GM21360 (cell line): ENCODE measurements at regions not wholly inside any gene's neighbourhood (a gene's known extent, or its start where the extent isn't known, plus 50 kb on each side); places are given as distances from the start of the nearest gene placed in this dataset.
"Not testable (repeated sequence)": the region's sequence is repeated elsewhere in the genome, so short reads cannot be mapped to it uniquely, and the experiment has no call there.

ENCODE experiments used
- ATAC-seq: cut with Tn5 transposase; IDR thresholded peaks from one replicate; pipeline ENCODE4 v1.9.1; 2021; ENCODE audit warnings: mild to moderate bottlenecking, moderate library complexity; ENCODE audit not compliant: unreplicated experiment

DNA sequence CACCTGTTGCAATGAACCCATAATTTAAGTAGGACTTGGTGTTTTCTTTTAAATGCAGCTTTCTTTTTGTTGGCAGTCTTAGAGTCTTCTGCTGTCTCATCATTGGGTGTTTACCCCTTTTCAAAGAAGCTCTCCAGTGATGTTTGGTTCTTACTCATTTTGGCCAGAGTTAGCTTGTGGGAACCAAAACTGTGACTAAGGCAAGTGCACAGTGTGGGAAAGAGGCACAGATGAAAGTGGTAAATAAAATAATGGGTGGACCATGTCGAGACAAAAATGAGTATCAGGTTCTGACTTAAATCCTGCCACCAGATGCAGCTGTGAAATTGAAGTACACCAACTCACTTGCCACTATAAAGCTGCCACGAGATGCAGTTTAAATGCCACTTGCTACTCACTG lies 615.4 kb upstream of the MIS18BP1 start:
- ATAC-seq, result peak; percentile 62

- ATAC-seq, result peak; percentile 60
Measured at GRCh38 chr14:45867046-45867894, 614.3 kb upstream of the MIS18BP1 start.

DNA sequence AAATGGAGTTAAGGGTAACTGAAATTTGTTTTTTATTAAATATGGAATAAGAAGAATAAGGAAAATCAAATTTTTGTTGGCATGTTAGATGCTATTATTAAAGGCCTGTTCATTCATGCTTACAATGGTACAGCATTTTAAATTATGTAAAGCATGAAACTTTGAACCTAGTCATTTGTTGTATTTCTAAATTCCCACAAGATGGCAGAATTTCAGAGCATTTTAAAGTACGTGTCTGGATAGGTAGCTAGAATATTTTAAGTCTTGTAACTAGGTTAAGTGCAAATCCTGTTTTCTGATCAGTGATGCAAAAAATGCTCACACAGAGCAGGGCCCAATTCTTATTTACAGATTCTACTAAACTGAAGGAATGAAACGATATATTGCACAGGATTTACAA lies 585.6 kb upstream of the MIS18BP1 start:
- ATAC-seq, result no peak

GRCh38 chr14:45819107-45819506 lies 566.1 kb upstream of the MIS18BP1 start:
- no peak for ATAC-seq

GRCh38 chr14:45811155-45811554 lies 558.2 kb upstream of the MIS18BP1 start:
- ATAC-seq, result no peak

GRCh38 chr14:45810152-45810872 lies 557.3 kb upstream of the MIS18BP1 start:
- ATAC-seq, result no peak

- ATAC-seq, result no peak
Measured at GRCh38 chr14:45807178-45807899, 554.3 kb upstream of the MIS18BP1 start.

GRCh38 chr14:45799511-45799910 lies 546.5 kb upstream of the MIS18BP1 start:
- ATAC-seq, result no peak

DNA sequence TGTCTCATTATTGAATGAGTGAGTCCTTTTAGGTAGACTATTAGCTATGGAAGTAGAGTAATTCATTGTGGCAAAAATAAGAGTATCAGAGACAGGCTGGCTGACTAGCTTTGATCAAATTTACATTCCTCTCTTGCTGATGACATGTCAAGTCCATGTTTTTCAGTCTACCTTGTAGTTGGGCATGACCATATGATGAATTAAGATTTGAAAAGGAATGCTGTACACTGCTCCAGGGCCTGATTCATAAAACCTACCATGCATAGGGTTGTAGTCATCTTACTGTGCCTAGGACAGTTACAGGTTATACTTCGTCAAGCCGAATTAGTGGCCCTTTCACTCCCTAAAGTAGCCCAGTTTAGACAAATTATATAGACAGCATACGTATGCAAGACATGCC lies 545.7 kb upstream of the MIS18BP1 start:
- no peak for ATAC-seq

GRCh38 chr14:45796006-45796405 lies 543.0 kb upstream of the MIS18BP1 start:
- ATAC-seq, result not testable (repeated sequence)

GRCh38 chr14:45793081-45793480 lies 540.1 kb upstream of the MIS18BP1 start:
- no peak for ATAC-seq

GRCh38 chr14:45790293-45790692 lies 537.3 kb upstream of the MIS18BP1 start:
- no peak for ATAC-seq

- no peak for ATAC-seq
Measured at GRCh38 chr14:45787167-45787566, 534.2 kb upstream of the MIS18BP1 start.

DNA sequence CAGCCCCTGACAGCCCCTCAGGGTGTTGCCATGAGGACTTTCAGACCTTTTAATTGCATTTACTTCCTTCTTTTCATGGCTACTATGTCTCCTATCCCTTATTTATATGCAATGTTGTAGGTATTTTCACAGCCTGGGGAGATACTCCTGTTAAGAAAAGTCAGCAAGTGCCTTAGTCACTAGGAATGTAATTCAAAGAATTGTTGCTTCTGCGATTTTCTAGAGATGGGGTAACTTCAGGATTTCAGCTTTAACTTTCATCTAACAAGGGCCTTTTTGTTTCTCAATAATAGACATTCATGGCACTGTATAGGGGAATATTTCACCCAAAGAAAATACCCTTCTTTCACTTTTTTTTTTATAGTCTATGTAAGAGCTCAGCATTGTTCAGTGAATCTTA lies 533.3 kb upstream of the MIS18BP1 start:
- no peak for ATAC-seq

- ATAC-seq, result no peak
Measured at GRCh38 chr14:45785240-45785639, 532.2 kb upstream of the MIS18BP1 start.

DNA sequence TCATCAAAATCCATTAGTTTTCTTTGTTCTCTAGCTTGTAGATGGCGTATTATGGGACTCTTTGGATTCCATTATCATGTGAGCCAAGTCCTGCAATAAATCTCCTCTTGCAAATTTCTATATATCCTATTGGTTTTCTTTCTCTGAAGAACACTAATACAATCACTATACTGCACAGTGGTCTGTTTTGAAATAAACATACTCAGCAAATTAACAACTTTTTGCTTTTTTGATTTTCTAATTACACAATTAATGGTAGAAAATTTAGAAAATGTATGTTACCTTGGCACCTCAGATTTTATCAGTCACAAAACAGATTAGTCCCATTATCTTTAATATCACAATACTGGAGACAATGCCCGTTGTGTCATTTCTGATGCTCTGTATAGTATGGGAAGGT lies 513.2 kb upstream of the MIS18BP1 start:
- no peak for ATAC-seq

DNA sequence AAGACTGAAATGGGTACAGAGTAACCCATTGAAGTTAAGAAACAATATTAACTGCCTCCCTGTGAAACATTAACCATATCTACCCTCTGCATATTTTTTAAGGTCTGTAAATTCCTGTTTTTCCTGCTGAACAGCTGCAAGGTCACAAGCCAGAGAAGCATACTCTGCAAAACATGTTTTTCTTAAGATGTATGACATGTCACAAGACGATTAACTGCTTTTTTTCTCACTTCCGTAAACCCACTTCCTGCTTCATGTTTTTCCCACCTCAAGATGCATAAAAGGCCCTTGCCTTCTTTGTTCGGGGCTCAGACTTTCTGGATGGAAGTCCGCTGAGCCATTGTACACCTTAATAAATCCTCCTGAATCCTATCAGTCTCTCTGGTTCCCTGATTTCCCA lies 504.7 kb upstream of the MIS18BP1 start:
- ATAC-seq, result no peak

DNA sequence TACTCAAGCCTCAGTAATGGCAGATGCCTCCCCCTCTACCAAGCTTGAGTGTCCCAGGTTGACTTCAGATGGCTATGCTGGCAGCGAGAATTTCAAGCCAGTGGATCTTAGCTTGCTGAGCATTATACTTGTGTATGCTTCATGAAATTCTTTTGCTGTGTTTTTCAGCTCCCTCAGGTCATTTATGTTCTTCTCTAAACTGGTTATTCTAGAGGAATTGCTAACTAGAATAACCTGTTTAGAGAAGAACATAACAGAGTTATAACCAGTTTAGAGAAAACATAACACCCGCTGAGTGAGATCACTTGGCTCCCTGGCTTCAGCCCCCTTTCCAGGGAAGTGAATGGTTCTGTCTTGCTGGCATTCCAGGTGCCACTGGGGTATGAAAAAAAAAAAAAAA lies 503.4 kb upstream of the MIS18BP1 start:
- not testable (repeated sequence) for ATAC-seq

GRCh38 chr14:45743884-45744283 lies 490.9 kb upstream of the MIS18BP1 start:
- ATAC-seq, result no peak

DNA sequence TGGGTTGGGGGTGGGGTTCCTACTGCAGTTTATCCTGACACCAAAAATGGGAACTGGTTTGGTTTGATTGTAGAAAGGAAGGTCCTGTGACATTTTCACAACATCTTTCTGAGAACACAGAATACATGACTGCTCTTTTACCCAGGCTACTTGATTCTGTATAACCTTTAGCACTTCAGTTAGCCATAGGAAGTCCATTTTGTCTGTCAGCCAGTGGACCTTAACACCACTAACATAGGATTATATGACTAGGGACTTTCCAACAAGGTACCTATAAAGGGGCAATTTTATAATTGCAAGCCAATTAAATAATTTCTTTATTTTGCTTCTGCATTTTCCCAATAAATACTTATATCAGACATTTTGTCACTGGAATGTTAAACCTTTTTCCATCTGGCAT lies 489.2 kb upstream of the MIS18BP1 start:
- ATAC-seq, result no peak

DNA sequence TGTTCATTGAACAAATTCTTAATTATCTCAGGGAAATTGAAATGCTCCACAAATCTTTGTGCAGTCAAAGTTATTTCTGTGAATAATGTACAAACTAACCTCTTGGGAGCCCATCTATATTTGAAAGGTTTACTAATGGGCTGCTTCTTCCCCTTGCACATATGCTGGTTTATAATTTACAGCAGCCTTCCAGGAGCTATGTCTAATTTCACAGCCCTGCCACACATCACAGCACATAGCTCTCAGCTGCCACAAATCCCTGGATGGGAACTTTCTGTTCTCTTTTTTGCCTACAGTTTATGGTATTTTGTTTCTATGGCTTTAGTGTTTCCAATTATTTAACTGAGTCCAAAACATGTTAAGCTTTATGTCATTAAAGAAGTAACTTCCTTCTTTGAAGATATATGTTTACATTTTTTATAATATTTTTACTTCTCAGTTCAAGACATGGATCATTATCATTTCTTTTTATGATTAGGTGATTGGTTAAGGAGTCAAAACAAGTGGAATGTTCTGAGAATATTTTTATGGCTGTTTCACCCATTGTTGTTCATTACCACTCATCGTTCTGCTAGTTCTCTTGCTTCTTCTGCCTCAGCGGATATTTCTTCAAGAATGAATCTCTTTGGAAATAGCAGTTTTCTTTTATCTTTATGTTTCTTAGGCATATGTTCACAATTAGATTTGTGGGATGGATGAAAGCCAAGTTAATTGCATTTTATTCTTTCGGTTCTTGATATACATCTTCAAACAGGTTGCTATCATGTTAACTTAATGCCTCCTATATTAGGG lies 475.6 kb upstream of the MIS18BP1 start:
- ATAC-seq, result no peak
